GM21786 (cell line): ENCODE measurements at regions not wholly inside any gene's neighbourhood (a gene's known extent, or its start where the extent isn't known, plus 50 kb on each side); places are given as distances from the start of the nearest gene placed in this dataset.
"Not testable (repeated sequence)": the region's sequence is repeated elsewhere in the genome, so short reads cannot be mapped to it uniquely, and the experiment has no call there.

Experiments used
- ATAC-seq: cut with Tn5 transposase; IDR thresholded peaks from one replicate; pipeline ENCODE4 v1.9.1; 2021; ENCODE audit not compliant: unreplicated experiment

- no peak for ATAC-seq
Measured at GRCh38 chr3:175989161-175989560, 1130.0 kb downstream of the NAALADL2 start.

DNA sequence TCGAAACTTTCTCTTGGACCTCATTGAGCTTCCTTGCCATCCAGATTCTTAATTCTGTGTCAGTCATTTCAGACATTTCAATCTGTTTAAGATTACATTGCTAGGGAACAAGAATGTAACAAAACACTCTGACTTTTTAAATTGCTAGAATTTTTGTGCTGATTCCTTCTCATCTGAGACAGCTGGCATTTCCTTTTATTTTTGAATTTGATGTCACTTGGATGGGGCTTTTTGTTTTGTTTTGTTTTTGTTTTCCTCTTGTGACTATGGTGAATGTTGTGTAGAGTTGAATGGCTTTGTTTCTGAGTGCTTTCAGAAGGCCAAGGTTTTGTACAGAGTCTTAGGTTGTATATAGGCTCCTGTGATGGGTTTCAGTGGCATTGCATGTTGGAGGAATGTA lies 1129.3 kb downstream of the NAALADL2 start:
- no peak for ATAC-seq

DNA sequence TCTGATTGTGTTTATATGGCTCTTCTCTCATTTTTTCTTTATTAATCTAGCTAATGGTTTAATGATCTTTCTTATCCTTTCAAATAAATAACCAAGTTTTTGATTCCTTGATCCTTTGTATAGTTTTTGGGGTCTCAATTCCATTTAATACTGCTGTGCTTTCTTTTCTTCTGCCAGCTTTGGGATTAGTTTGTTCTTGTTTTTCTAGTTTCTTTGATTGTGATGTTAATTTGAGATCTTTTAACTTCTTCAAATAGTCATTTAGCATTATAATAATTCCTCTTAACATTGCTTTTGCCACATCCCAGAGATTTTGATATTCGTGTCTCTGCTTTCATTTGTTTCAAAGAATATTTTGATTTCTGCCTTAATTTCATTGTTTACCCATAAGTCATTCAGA lies 1126.6 kb downstream of the NAALADL2 start:
- ATAC-seq: no peak

GRCh38 chr3:175983379-175983778 lies 1124.2 kb downstream of the NAALADL2 start:
- ATAC-seq: no peak

DNA sequence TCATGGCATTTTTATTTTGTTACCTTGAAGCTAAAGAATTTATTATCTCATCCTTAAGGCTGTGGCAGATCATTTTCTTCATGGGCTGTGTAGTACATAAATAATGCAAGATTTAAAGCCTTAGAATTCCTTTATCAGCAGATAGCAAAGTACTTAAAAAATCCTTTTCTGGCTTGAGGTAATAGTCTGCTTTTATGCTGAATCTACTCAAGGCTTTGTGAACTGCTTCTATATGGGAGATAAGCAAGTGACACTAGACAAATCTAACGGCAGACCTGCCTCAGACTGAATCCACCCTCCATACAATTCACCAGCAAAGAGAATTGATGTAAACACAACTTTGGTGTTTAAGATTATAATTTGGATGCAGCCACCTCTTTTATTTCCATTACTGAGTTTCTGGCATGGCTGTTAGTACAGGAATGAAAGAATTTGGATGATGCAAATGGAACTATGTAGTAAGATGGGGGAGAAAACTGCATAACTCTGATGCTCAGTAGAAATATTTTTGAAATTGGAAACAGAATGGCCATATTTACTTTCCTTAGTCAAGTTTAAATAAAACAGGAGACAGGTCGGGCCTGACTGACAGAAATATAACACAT lies 1121.5 kb downstream of the NAALADL2 start:
- no peak for ATAC-seq

DNA sequence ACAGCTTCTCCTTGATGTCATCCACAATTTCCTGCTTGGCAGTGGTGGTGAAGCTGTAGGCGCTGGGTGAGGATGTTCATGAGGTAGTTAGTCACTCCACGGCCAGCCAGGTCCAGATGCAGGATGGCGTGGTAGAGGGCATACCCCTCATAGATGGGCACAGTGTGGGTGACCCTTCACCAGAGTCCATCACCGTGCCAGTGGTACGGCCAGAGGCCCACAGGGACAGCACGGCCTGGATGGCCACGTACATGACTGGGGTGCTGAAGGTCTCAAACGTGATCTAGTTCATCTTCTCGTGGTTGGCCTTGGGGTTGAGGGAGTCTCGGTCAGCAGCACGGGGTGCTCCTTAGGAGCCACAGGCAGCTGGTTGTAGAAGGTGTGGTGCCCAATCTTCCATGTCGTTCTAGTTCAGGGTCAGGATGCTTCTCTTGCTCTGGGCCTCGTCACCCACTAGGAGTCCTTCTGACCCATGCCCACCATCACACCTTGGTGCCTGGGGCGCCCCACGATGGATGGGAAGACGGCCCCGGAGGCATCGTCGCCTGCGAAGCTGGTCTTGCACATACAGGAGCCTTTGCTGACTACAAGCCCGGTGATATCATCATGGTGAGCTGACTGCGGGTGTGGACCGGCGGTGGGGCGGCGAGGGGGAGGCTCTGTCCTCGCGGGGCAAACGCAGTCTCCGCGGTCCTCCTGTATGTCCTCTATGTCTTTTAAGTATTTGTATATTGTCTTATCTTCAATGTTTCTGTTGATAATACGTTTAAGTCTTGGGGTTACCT lies 1119.0 kb downstream of the NAALADL2 start:
- no peak for ATAC-seq

DNA sequence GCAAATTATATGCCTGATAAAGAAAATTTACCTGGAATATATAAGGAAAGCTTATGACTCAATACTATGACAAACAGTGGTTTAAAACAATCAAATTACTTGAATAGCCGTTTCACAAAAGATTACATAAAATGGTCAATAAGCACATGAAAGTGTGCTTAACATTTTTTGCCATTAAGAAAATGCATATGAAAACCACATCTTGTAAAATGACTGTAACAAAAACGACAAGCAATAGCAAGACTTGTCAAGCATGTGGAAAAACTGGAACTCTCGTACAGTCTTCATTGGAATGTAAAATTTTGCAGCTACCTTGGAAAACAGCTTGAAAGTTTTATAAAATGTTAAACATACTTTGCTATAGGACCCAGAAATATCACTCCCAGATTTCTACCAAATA lies 1110.3 kb downstream of the NAALADL2 start:
- no peak for ATAC-seq

- no peak for ATAC-seq
Measured at GRCh38 chr3:175965036-175965435, 1105.9 kb downstream of the NAALADL2 start.

- peak; percentile 55 for ATAC-seq
Measured at GRCh38 chr3:175957427-175957826, 1098.3 kb downstream of the NAALADL2 start.

DNA sequence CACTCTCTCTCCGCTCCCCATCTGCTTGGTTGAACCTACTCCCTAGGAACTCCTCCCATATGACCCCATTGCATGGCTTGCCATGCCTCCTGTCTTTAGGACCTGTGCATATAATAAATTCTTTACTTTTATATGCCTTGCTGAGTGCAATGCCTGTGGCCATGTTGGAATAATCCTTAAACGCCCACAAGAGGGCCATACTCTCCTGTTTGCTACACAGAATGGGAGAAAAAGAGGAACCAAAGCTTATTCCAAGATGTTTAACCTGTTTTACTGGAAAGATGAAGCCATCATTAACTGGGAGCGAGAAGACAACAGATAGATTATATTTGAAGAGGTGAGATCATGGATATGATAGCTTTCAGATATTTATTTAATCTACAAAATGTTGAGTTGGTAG lies 1097.8 kb downstream of the NAALADL2 start:
- ATAC-seq: no peak

DNA sequence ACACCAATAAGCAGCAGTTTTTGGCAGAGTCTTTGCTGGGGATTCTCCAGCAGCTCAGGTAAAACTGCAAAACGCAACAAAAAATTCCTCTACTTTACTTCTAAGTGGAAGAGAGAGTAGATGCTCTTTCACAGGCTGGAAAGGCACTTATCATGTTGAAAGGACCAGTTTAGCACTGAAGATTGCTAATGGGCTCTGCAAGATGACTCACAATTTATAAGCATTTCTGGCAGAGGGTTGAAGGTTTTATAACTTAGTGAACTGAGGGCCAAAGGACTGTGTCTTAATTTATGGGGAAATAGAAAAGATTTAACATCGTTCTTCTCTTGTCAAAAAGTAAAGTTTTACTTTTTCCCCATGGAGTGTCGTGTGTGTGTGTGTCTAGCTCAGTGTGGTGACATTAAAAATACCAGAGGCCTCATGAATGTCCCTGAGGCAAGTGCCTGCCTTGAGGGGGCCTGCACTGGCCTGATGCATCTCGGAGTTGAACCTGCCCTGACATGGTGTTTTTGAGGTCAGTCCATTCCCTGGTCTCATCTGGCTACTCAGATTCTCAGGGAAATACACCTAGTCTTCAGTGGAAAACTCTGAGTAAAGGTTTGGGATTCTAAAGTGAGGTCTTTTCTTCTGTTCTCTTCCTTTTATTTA lies 1092.0 kb downstream of the NAALADL2 start:
- ATAC-seq: no peak

GRCh38 chr3:175948041-175948440 lies 1088.9 kb downstream of the NAALADL2 start:
- no peak for ATAC-seq

GRCh38 chr3:175941352-175941751 lies 1082.2 kb downstream of the NAALADL2 start:
- peak; percentile 35 for ATAC-seq

DNA sequence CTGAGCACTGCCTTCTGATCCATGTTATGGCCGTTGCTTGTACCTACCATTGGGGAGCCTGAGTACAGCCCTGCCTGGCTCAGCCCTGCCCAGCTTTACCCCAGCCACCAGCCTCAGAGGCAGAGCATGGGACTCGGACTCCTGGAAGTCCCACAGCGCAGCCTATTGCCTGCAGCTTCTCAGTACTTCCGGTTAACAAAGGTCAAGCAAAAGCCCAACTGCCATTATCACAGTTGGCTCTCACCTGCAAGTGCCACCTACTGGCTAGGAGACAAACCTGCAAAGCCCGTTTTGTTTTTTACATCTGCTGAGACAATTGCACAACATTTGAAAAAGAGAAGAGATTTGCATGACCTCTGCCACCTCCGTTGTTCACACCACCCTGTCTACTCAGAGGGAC lies 1081.7 kb downstream of the NAALADL2 start:
- ATAC-seq: peak; percentile 49

- no peak for ATAC-seq
Measured at GRCh38 chr3:175940243-175940642, 1081.1 kb downstream of the NAALADL2 start.

GRCh38 chr3:175937367-175937766 lies 1078.2 kb downstream of the NAALADL2 start:
- ATAC-seq: not testable (repeated sequence)

GRCh38 chr3:175932586-175932985 lies 1073.5 kb downstream of the NAALADL2 start:
- no peak for ATAC-seq

DNA sequence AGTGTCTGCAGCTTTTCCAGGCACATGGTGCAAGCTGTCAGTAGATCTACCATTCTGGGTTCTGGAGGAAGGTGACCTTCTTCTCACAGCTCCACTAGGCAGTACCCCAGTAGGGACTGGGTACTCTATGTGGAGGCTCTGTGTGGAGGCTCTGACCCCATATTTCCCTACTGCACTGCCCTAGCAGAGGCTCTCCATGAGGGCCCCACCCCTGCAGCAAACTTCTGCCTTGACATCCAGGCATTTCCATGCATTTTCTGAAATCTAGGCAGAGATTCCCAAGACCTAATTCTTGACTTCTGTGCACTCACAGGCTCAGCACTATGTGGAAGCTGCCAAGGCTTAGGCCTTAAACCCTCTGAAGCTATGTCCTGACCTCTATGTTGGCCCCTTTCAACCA lies 1060.0 kb downstream of the NAALADL2 start:
- no peak for ATAC-seq

GRCh38 chr3:175916191-175916934 lies 1057.2 kb downstream of the NAALADL2 start:
- no peak for ATAC-seq

GRCh38 chr3:175914785-175915184 lies 1055.7 kb downstream of the NAALADL2 start:
- ATAC-seq: no peak

GRCh38 chr3:175913286-175913685 lies 1054.2 kb downstream of the NAALADL2 start:
- ATAC-seq: no peak
